ENCODE measurements at regions not wholly inside any gene's neighbourhood (a gene's known extent, or its start where the extent isn't known, plus 50 kb on each side); places are given as distances from the start of the nearest gene placed in this dataset.

- DNase-seq (ENCODE audit: low read depth): no peak
- no peak overlapping the region for H3K4me3 ChIP-seq (ENCODE audit: low read depth, low read length)
- no peak for TF ChIP-seq CTCF (IDR thresholded peaks at IDR 0.05; ENCODE audit: insufficient read depth, low read depth, low read length)
Observed at GRCh38 chr6:4378319-4378996, 243.1 kb upstream of the ECI2 start.

- no peak for DNase-seq (ENCODE audit: low read depth)
- TF ChIP-seq CTCF (IDR thresholded peaks at IDR 0.05; ENCODE audit: insufficient read depth, low read depth, low read length): no peak
- H3K4me3 ChIP-seq (ENCODE audit: low read depth, low read length): no peak overlapping the region
Observed at GRCh38 chr6:4377603-4378002, 242.2 kb upstream of the ECI2 start.

- DNase-seq (ENCODE audit: low read depth): no peak
- TF ChIP-seq CTCF (IDR thresholded peaks at IDR 0.05; ENCODE audit: insufficient read depth, low read depth, low read length): no peak
- H3K4me3 ChIP-seq (ENCODE audit: low read depth, low read length): no peak overlapping the region
Observed at GRCh38 chr6:4374216-4374615, 238.8 kb upstream of the ECI2 start.

- no peak overlapping the region for H3K4me3 ChIP-seq (ENCODE audit: low read depth, low read length)
- no peak for DNase-seq (ENCODE audit: low read depth)
- no peak for TF ChIP-seq CTCF (IDR thresholded peaks at IDR 0.05; ENCODE audit: insufficient read depth, low read depth, low read length)
Observed at GRCh38 chr6:4372866-4373265, 237.5 kb upstream of the ECI2 start.

- no peak for TF ChIP-seq CTCF (IDR thresholded peaks at IDR 0.05; ENCODE audit: insufficient read depth, low read depth, low read length)
- H3K4me3 ChIP-seq (ENCODE audit: low read depth, low read length): no peak overlapping the region
- peak; percentile 75 for DNase-seq (ENCODE audit: low read depth)
Observed at GRCh38 chr6:4371207-4371921, 236.0 kb upstream of the ECI2 start.

GRCh38 chr6:4370066-4370465 is 234.7 kb upstream of the ECI2 start:
- H3K4me3 ChIP-seq (ENCODE audit: low read depth, low read length): no peak overlapping the region
- TF ChIP-seq CTCF (IDR thresholded peaks at IDR 0.05; ENCODE audit: insufficient read depth, low read depth, low read length): no peak
- peak; percentile 86 for DNase-seq (ENCODE audit: low read depth)

Measured in fibroblast of villous mesenchyme (primary cell).